Testis (tissue), 2 donors: ENCODE measurements at regions not wholly inside any gene's neighbourhood (a gene's known extent, or its start where the extent isn't known, plus 50 kb on each side); places are given as distances from the start of the nearest gene placed in this dataset.

ENCODE experiments used
- DNase-seq: peaks from one replicate; pipeline ENCODE4 v3.0.0-alpha.2; 2019
- H3K27ac ChIP-seq, 2 donors: fragments of 200-600 bp; sonication (generic); one replicate each; pipeline ENCODE4 v1.5.1; 2019
- H3K27me3 ChIP-seq: fragments of 200-600 bp; sonication (generic); one replicate; pipeline ENCODE4 v1.5.1; 2019
- H3K36me3 ChIP-seq: fragments of 200-600 bp; sonication (generic); one replicate; pipeline ENCODE4 v1.5.1; 2017; ENCODE audit warnings: low read depth; ENCODE audit errors: missing control alignments
- H3K4me1 ChIP-seq: fragments of 200-600 bp; sonication (generic); one replicate; pipeline ENCODE4 v1.5.1; 2019
- H3K4me3 ChIP-seq, 2 donors: fragments of 200-600 bp; sonication (generic); one replicate each; pipeline ENCODE4 v1.5.1; 2017 to 2019
- H3K9me3 ChIP-seq: fragments of 200-600 bp; sonication (generic); one replicate; pipeline ENCODE4 v1.5.1; 2017
- POLR2A ChIP-seq: fragments of 450-650 bp; IDR thresholded peaks from one replicate; pipeline ENCODE4 v1.6.1; 2017; ENCODE audit warnings: antibody characterized with exemption, mild to moderate bottlenecking, moderate library complexity
- WGBS, 2 donors: methylation state at CpG; one replicate each; pipeline ENCODE4 v1.1.5; 2018; 5-methylcytosine and 5-hydroxymethylcytosine counted together
- intact Hi-C: fragments of 100-400 bp; cut with DNase I; formaldehyde crosslinking; loops from one replicate; pipeline ENCODE4 v1.15.1; 2023; ENCODE audit warnings: low total_unique reads
- TF ChIP-seq, protein P1 (sequence below), 3 experiments: fragments of 450-650 bp in 2 of 3; fragments of 200-600 bp in 1 of 3; sonication (generic) in 1 of 3; IDR thresholded peaks; one replicate each; pipeline ENCODE4 v1.5.1; 2016 to 2019; ENCODE audit warnings: antibody characterized with exemption in 3 of 3, mild to moderate bottlenecking in 2 of 3, moderate library complexity in 1 of 3

DNA sequence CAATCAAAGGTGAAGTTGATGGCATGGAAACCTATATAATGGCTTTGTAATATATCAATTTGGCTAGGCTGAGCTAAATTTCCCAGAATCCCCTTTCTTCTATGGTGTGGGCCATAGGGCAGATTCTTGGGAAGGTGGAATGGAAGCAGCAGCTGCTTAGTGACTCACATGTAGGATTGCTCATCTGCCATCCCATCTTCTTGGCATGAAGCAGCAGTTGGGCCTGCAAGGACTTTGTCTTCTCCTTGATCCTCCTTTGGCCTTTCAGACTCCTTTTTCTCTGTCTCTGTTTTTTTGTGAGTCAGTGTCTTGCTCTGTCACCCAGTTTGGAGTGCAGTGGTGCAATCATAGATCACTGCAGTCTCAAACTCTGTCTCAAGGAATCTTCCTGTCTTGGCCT lies 52.6 kb upstream of the CEP162 start:
- no peaks in the 10 kb centered on the region for H3K27me3 ChIP-seq
- no peaks in the 10 kb centered on the region for H3K36me3 ChIP-seq
- no peak overlapping the region for H3K27ac ChIP-seq
- intact Hi-C loops = no loop called here
- no peaks in the 10 kb centered on the region for H3K4me1 ChIP-seq
- DNase-seq = no peak
- TF ChIP-seq, protein P1, sequence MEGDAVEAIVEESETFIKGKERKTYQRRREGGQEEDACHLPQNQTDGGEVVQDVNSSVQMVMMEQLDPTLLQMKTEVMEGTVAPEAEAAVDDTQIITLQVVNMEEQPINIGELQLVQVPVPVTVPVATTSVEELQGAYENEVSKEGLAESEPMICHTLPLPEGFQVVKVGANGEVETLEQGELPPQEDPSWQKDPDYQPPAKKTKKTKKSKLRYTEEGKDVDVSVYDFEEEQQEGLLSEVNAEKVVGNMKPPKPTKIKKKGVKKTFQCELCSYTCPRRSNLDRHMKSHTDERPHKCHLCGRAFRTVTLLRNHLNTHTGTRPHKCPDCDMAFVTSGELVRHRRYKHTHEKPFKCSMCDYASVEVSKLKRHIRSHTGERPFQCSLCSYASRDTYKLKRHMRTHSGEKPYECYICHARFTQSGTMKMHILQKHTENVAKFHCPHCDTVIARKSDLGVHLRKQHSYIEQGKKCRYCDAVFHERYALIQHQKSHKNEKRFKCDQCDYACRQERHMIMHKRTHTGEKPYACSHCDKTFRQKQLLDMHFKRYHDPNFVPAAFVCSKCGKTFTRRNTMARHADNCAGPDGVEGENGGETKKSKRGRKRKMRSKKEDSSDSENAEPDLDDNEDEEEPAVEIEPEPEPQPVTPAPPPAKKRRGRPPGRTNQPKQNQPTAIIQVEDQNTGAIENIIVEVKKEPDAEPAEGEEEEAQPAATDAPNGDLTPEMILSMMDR (IDR thresholded peaks at IDR 0.05) = no peak
- TF ChIP-seq POLR2A = no peak
- H3K4me3 ChIP-seq = no peak overlapping the region
- no peaks in the 10 kb centered on the region for H3K9me3 ChIP-seq

- H3K27ac ChIP-seq = no peak overlapping the region
- 60 to 69% methylated on average over 6 of the region's 6 CpGs for WGBS, 2 donors
Observed at GRCh38 chr6:84278321-84278998, 51.0 kb upstream of the CEP162 start.

More at GRCh38 chr6:84278321-84278998, 51.0 kb upstream of the CEP162 start:
- TF ChIP-seq, protein P1 (IDR thresholded peaks at IDR 0.05) = no peak
- TF ChIP-seq POLR2A = no peak
- H3K9me3 ChIP-seq = no peaks in the 10 kb centered on the region
- no peak overlapping the region for H3K4me3 ChIP-seq
- H3K36me3 ChIP-seq = no peaks in the 10 kb centered on the region
- intact Hi-C loops = no loop called here
- H3K27me3 ChIP-seq = no peaks in the 10 kb centered on the region
- no peaks in the 10 kb centered on the region for H3K4me1 ChIP-seq
- DNase-seq = no peak
